Common myeloid progenitor, CD34-positive (primary cell): ENCODE measurements at regions not wholly inside any gene's neighbourhood (a gene's known extent, or its start where the extent isn't known, plus 50 kb on each side); places are given as distances from the start of the nearest gene placed in this dataset.

Experiments used
- CTCF ChIA-PET: fragments of 350-600 bp; sonication (Branson Sonifier 250); formaldehyde crosslinking; loops from one replicate; lab custom pipeline; 2021; ENCODE audit warnings: antibody characterized with exemption; lab: Charles Lee
- POLR2A ChIA-PET: fragments of 350-600 bp; sonication (Branson Sonifier 250); formaldehyde crosslinking; loops from one replicate; lab custom pipeline; 2021; ENCODE audit warnings: antibody characterized with exemption; lab: Charles Lee
- DNase-seq, 3 donors: peaks; one replicate each; pipeline versions ENCODE4 v3.0.0 to v3.0.0-alpha.2; 2013
- H3K27ac ChIP-seq, 2 experiments: 1 replicate in 1 of 2; 2 replicates in 1 of 2; pipeline ENCODE4 v1.7.0; 2013; ENCODE audit warnings: inconsistent platforms in 2 of 2, low read length in 2 of 2, mild to moderate bottlenecking in 2 of 2, low read depth in 1 of 2, moderate library complexity in 1 of 2; ENCODE audit not compliant: severe bottlenecking in 2 of 2, insufficient read depth in 1 of 2, poor library complexity in 1 of 2
- H3K27me3 ChIP-seq, 5 experiments: replicated peaks in 2 of 5; 1 replicate in 3 of 5; 2 replicates in 2 of 5; pipeline versions ENCODE4 v1.6.1 to v1.7.0; 2013; ENCODE audit warnings: low read length in 4 of 5, mild to moderate bottlenecking in 2 of 5, moderate library complexity in 2 of 5, inconsistent platforms in 1 of 5; ENCODE audit not compliant: insufficient read depth in 5 of 5, control insufficient read depth in 4 of 5
- H3K36me3 ChIP-seq, 4 experiments: 1 replicate in 2 of 4; 2 replicates in 2 of 4; pipeline versions ENCODE4 v1.6.1 to v1.7.0; 2013; ENCODE audit warnings: low read length in 3 of 4, control low read depth in 1 of 4, mild to moderate bottlenecking in 1 of 4; ENCODE audit not compliant: control insufficient read depth in 4 of 4, insufficient read depth in 4 of 4
- H3K4me1 ChIP-seq, 4 experiments: 1 replicate in 3 of 4; 2 replicates in 1 of 4; pipeline versions ENCODE4 v1.6.1 to v1.7.1; 2013; ENCODE audit warnings: low read length in 3 of 4, mild to moderate bottlenecking in 3 of 4, control low read depth in 1 of 4, inconsistent platforms in 1 of 4, moderate library complexity in 1 of 4; ENCODE audit not compliant: control insufficient read depth in 4 of 4, insufficient read depth in 4 of 4; ENCODE audit errors: control extremely low read depth in 1 of 4
- H3K4me3 ChIP-seq, 7 experiments: 1 replicate in 4 of 7; 2 replicates in 3 of 7; pipeline versions ENCODE4 v1.5.1 to v1.7.0; 2013; ENCODE audit warnings: mild to moderate bottlenecking in 7 of 7, low read length in 6 of 7, moderate library complexity in 6 of 7, inconsistent platforms in 2 of 7, low read depth in 2 of 7, control low read depth in 1 of 7; ENCODE audit not compliant: insufficient read depth in 4 of 7, control insufficient read depth in 1 of 7; ENCODE audit errors: extremely low read depth in 1 of 7
- H3K9me3 ChIP-seq, 5 experiments: 1 replicate in 4 of 5; 2 replicates in 1 of 5; pipeline versions ENCODE4 v1.6.1 to v1.7.1; 2013; ENCODE audit warnings: low read length in 4 of 5, mild to moderate bottlenecking in 2 of 5, inconsistent platforms in 1 of 5, low read depth in 1 of 5, moderate library complexity in 1 of 5; ENCODE audit not compliant: control insufficient read depth in 4 of 5, insufficient read depth in 2 of 5; ENCODE audit errors: control extremely low read depth in 1 of 5
- WGBS: methylation state at CpG from one replicate; pipeline ENCODE4 v1.1.5; 2013; ENCODE audit not compliant: insufficient coverage; 5-methylcytosine and 5-hydroxymethylcytosine counted together

DNA sequence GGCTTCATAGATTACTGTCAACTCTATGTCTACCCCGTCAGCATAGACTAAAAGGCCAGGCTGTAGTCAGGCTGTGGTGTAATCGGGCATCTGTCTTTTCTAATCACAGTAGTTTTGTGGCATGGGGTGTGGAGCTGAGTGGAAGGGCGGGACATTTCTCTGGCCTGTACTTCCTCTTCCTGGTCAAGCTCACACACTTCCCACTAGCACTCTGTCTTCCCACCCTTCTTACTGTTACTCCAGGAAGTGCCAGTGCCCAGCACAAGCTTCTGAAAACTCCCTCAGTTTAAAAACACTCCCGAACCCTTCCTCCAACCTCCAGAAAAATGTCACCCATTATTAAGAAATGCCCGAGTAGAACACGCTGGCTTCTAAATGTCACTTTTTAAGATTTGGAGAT is 229.8 kb downstream of the KLF5 start:
- DNase-seq, result no peak
- Histone ChIP-seq H3K27ac (no peak overlapping the region), H3K9me3 (peaks cover 0 to 2% (median 0%) of the 10 kb centered on the region in 5 experiments), H3K4me3 (no peak overlapping the region), H3K36me3 (no peaks in the 10 kb centered on the region), H3K4me1 (no peaks in the 10 kb centered on the region), H3K27me3 (no peaks in the 10 kb centered on the region)
- POLR2A ChIA-PET, result no interaction called here
- WGBS, result 100% methylated on average over 1 of the region's 6 CpGs
- CTCF ChIA-PET, result no interaction called here

DNA sequence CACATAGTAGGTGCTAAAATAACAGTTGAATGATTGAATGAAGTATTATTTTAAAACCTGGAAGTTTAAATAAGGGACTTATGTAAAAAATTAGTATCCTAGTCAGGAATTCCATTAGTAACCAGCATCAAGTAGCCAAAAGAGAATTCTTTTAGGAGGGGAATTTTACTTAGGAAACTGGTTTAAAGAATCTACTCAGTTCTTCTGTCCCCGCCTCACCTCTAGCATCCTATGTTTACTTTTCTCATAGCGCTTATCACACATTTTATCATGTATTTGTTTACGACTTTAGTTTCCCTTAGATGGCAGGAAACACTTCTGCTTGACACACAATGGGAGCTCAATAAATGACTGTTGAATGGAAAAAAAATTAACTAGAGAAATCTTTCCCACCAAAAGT is 229.0 kb downstream of the KLF5 start:
- no peak for DNase-seq
- Histone ChIP-seq H3K27ac (no peak overlapping the region), H3K27me3 (no peaks in the 10 kb centered on the region), H3K4me3 (no peak overlapping the region), H3K9me3 (peaks cover 0 to 2% (median 0%) of the 10 kb centered on the region in 5 experiments), H3K4me1 (no peaks in the 10 kb centered on the region), H3K36me3 (no peaks in the 10 kb centered on the region)
- ChIA-PET POLR2A (no interaction called here), CTCF (no interaction called here)
- 80% methylated on average over 1 of the region's 3 CpGs for WGBS

DNA sequence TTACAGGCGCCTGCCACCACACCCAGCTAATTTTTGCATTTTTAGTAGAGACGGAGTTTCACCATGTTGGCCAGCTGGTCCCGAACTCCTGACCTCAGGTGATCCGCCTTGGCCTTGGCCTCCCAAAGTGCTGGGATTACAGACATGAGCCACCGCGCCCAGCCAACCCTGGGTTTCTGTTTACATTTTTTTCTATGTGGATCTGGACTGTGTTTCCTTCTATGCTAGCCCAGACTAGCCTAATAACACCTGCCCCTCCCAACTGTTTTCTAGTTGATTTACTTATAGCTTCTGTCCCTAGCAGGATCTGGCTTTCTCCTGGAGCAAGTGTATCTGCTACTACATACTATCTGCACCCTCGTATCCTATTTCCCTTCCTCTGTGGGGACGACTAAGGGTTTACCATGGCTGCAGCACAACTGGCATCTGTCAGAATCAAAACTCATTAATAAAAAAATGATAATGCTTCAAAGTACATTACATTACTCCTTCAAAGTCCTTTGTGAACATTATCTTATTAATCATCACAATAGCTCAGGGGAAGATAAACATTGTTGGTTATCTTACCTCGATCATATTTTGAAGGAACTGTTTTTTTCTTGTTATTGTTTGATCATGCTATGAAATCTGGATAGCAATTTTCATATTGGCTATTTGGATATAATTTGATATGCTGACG is 228.3 kb downstream of the KLF5 start:
- POLR2A ChIA-PET, result no interaction called here
- Histone ChIP-seq H3K9me3 (peaks cover 0 to 2% (median 0%) of the 10 kb centered on the region in 5 experiments), H3K27me3 (no peaks in the 10 kb centered on the region), H3K36me3 (no peaks in the 10 kb centered on the region), H3K4me1 (no peaks in the 10 kb centered on the region), H3K27ac (no peak overlapping the region), H3K4me3 (no peak overlapping the region)
- DNase-seq, result no peak
- 98% methylated on average over 9 of the region's 10 CpGs for WGBS
- CTCF ChIA-PET, result no interaction called here

DNA sequence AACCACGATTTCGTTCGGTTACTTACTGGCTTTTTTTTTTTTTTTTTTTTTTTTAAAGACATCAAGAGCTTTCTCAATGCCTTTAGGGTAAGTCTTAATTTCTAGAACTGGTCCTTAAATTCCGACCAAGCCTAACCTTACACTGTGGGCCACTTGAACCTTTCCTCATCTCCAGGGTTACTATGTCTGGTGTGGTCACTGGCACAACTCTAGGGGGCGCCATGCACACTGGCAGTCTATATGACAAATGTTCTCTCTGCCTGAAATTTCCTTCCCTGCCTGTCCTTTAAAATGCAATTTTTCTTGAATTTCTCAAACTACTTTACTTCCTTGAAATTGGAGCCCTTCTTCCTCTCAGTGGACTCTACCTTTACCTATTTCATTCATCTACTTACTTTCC is 227.4 kb downstream of the KLF5 start:
- H3K9me3 ChIP-seq, result peaks cover 0 to 2% (median 0%) of the 10 kb centered on the region in 5 experiments
- no peaks in the 10 kb centered on the region for H3K27me3 ChIP-seq
- H3K27ac ChIP-seq, result no peak overlapping the region
- no peaks in the 10 kb centered on the region for H3K4me1 ChIP-seq
- WGBS, result 100% methylated on average over 1 of the region's 5 CpGs
- POLR2A ChIA-PET, result no interaction called here
- no peak for DNase-seq
- CTCF ChIA-PET, result no interaction called here
- H3K36me3 ChIP-seq, result no peaks in the 10 kb centered on the region
- no peak overlapping the region for H3K4me3 ChIP-seq

DNA sequence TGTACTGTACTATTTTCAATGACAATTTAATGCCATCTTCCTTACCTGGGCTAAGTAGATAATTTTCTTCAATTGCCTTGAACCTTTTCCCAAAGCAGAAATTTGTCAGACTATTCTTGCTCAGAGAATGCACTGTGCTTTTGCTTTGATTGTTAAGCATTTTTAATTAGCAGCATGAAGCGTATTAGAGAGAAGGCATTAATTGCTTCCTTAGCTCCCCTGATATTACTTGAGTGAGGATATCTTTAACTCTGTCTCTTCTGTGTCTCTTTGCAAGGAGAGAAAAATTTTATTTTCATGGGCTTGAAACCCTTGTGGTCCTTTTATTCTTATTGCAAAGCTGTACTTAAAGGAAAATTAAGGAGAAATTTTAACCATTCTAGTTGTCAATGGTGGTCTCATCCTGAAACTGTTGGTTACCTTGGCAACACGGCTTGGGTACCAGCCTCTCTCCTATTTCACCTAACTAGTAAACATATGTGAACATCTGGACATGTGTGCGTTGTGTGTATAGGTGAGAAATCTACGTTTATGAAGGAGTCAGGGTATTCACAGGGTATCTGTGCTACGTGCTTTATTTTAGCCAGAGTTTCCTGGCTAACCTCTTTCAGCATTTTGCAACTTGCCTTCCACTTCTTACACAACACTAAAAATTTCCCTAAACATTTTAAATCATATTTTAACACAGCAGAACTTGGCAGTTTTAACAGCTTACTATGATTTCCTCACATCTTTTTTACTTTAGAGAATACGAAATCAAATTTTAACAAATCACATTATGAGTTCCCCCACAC is 225.5 kb downstream of the KLF5 start:
- H3K27ac ChIP-seq, result no peak overlapping the region
- H3K4me3 ChIP-seq, result no peak overlapping the region
- ChIA-PET CTCF (no interaction called here), POLR2A (no interaction called here)
- H3K36me3 ChIP-seq, result no peaks in the 10 kb centered on the region
- H3K27me3 ChIP-seq, result no peaks in the 10 kb centered on the region
- DNase-seq, result no peak
- no peaks in the 10 kb centered on the region for H3K4me1 ChIP-seq
- 100% methylated on average over 1 of the region's 6 CpGs for WGBS
- peaks cover 0 to 2% (median 0%) of the 10 kb centered on the region in 5 experiments for H3K9me3 ChIP-seq

DNA sequence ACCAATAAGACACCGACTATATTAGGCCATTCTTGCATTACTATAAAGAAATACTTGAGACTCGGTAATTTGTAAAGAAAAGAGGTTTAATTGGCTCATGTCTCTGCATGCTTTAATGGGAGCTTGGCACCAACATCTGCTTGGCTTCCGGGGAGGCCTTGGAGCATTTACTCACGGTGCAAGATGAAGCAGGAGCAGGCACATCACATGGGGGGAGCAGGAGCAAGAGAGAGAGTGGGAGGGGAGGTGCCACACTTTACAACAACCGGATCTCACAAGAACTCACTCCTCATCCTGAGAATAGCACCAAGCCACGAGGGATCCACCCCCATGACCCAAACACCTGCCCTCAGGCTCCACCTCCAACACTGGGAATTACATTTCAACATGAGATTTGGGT is 224.8 kb downstream of the KLF5 start:
- Histone ChIP-seq H3K36me3 (no peaks in the 10 kb centered on the region), H3K27ac (no peak overlapping the region), H3K9me3 (no peaks in the 10 kb centered on the region), H3K4me1 (no peaks in the 10 kb centered on the region), H3K4me3 (no peak overlapping the region), H3K27me3 (no peaks in the 10 kb centered on the region)
- ChIA-PET POLR2A (no interaction called here), CTCF (no interaction called here)
- no peak for DNase-seq
- 100% methylated on average over 1 of the region's 6 CpGs for WGBS

DNA sequence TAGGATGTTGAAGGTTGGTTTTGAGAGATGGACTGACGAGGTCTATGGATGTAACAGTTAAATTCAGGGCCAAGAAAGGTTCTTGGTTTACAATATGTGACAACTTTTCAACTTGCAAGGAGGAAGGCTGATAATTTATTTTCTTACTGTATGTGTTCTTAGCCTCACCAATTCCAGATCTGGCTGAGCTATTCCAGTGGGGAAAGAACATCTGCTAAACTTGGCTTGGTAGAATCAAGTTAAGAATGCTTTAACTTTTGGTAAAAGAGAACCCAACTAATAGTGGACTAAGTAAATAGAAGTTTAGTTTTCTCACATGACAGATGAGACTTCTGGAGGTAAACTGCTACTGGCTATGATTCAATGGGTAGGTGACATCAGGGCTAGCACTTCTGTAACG is 222.9 kb downstream of the KLF5 start:
- no peak overlapping the region for H3K27ac ChIP-seq
- no peaks in the 10 kb centered on the region for H3K4me1 ChIP-seq
- H3K36me3 ChIP-seq, result no peaks in the 10 kb centered on the region
- WGBS, result 90% methylated on average over 1 of the region's 2 CpGs
- no peak for DNase-seq
- ChIA-PET CTCF (interaction anchor here (1.2 kb wide), 1 partner anchor 17 kb away, joined by 3 read pairs; no protein-coding TSS in a partner anchor), POLR2A (no interaction called here)
- no peak overlapping the region for H3K4me3 ChIP-seq
- H3K9me3 ChIP-seq, result peaks cover 0 to 6% (median 0%) of the 10 kb centered on the region in 5 experiments
- no peaks in the 10 kb centered on the region for H3K27me3 ChIP-seq
